ENCODE measurements at regions not wholly inside any gene's neighbourhood (a gene's known extent, or its start where the extent isn't known, plus 50 kb on each side); places are given as distances from the start of the nearest gene placed in this dataset.

- DNase-seq (no peak), ATAC-seq (ENCODE audit: low read depth) (no peak)
- WGBS, 2 experiments (ENCODE audit: extremely low coverage in 2 of 2, insufficient read length in 1 of 2), result no CpG with 5 or more reads among the region's 3 CpGs
- Histone ChIP-seq H2AFZ (replicated peaks; ENCODE audit: low read length, poor library complexity) (no peak overlapping the region), H3K23ac (ENCODE audit: low read depth, low read length) (no peak overlapping the region), H4K91ac (ENCODE audit: insufficient read depth, low read depth, low read length) (no peak overlapping the region), H3K4ac (ENCODE audit: low read depth, low read length) (no peak overlapping the region), H3K79me1 (ENCODE audit: low read depth in 1 of 2, low read length in 2 of 2) (no peaks in the 10 kb centered on the region), H3K9ac (ENCODE audit: low read depth, low read length) (no peak overlapping the region), H4K8ac (ENCODE audit: low read depth in 2 of 2, low read length in 2 of 2) (no peak overlapping the region), H2BK120ac (ENCODE audit: low read depth, low read length) (no peak overlapping the region), H2BK5ac (ENCODE audit: low read depth, low read length, poor library complexity, severe bottlenecking) (no peak overlapping the region), H3K18ac (ENCODE audit: low read depth, low read length) (no peak overlapping the region), H3K27ac (ENCODE audit: insufficient read depth, low read length) (no peak overlapping the region), H3K36me3 (ENCODE audit: control insufficient read depth, insufficient read depth, low read length) (no peaks in the 10 kb centered on the region), H3K14ac (replicated peaks; ENCODE audit: low read depth, low read length) (no peak overlapping the region), H3K56ac (ENCODE audit: extremely low read depth, insufficient read depth, low read length) (no peak overlapping the region), H3K4me2 (ENCODE audit: low read depth, low read length) (no peak overlapping the region), H3K9me1 (ENCODE audit: insufficient read depth, low read length) (no peaks in the 10 kb centered on the region), H2BK20ac (ENCODE audit: low read depth, low read length) (no peak overlapping the region), H3K27me3 (ENCODE audit: control insufficient read depth, insufficient read depth, low read length) (no peaks in the 10 kb centered on the region), H2AK9ac (replicated peaks; ENCODE audit: low read depth, low read length, poor library complexity) (no peak overlapping the region), H3K4me1 (ENCODE audit: control insufficient read depth, insufficient read depth, low read length) (no peaks in the 10 kb centered on the region), H4K20me1 (ENCODE audit: insufficient read depth, low read length) (no peaks in the 10 kb centered on the region), H2BK15ac (ENCODE audit: low read depth, low read length) (no peak overlapping the region), H3K9me3 (ENCODE audit: control insufficient read depth, insufficient read depth, low read length) (peaks cover 65% of the 10 kb centered on the region), H4K5ac (ENCODE audit: low read depth, low read length) (no peak overlapping the region), H2AK5ac (ENCODE audit: low read depth, low read length) (no peak overlapping the region), H3K4me3 (ENCODE audit: insufficient read depth, low read depth, low read length) (no peak overlapping the region)
- intact Hi-C loops (cut with micrococcal nuclease), result no loop called here
- ChIA-PET POLR2A (ENCODE audit: unreplicated experiment) (no interaction called here), CTCF (no interaction called here)
- no TSS peak for BruUV-seq (replicated peaks)
- TF ChIP-seq POLR2A (IDR thresholded peaks at IDR 0.05; ENCODE audit: low read depth, low read length) (no peak), BHLHE40 (IDR thresholded peaks at IDR 0.05; ENCODE audit: low read depth, low read length) (no peak), CHD1 (IDR thresholded peaks at IDR 0.05; ENCODE audit: low read depth, low read length) (no peak), FOS (IDR thresholded peaks at IDR 0.05; ENCODE audit: low read depth, low read length) (no peak), NFE2L2 (IDR thresholded peaks at IDR 0.05; ENCODE audit: low read depth, low read length) (no peak), RCOR1 (IDR thresholded peaks at IDR 0.05; ENCODE audit: insufficient replicate concordance, low read length) (no peak), USF2 (IDR thresholded peaks at IDR 0.05; ENCODE audit: low read depth, low read length) (no peak)
- dilution Hi-C loops (cut with HindIII; ENCODE audit: low sequenced_read_pairs, unreplicated experiment), result no loop called here
- in situ Hi-C loops (cut with MboI; ENCODE audit: low sequenced_read_pairs), result no loop called here
Measured at GRCh38 chr14:98888281-98888680, 383.7 kb downstream of the BCL11B start.

Measured in IMR-90 (cell line).